ENCODE measurements at regions not wholly inside any gene's neighbourhood (a gene's known extent, or its start where the extent isn't known, plus 50 kb on each side); places are given as distances from the start of the nearest gene placed in this dataset.
A peak's percentile ranks its signal among the peaks of the same experiment; 100 is the strongest.

GRCh38 chrY:21370494-21370893 lies 140.6 kb upstream of the RBMY1B start:
- no peak for DNase-seq

- DNase-seq: no peak
Measured at GRCh38 chrY:21394116-21394515, 117.0 kb upstream of the RBMY1B start.

GRCh38 chrY:21422221-21422620 lies 88.9 kb upstream of the RBMY1B start:
- DNase-seq: peak; percentile 29 to 61 (median 44)

- DNase-seq: peak in 2 of 4 experiments; percentile 43 to 56
Measured at GRCh38 chrY:21440536-21440935, 70.6 kb upstream of the RBMY1B start.

GRCh38 chrY:21453644-21454043 lies 57.5 kb upstream of the RBMY1B start:
- DNase-seq: no peak

- no peak for DNase-seq
Measured at GRCh38 chrY:21454133-21454532, 57.0 kb upstream of the RBMY1B start.

- DNase-seq: no peak
Measured at GRCh38 chrY:21459648-21460047, 51.5 kb upstream of the RBMY1B start.
